Coronary artery (tissue), 2 donors: ENCODE measurements at regions not wholly inside any gene's neighbourhood (a gene's known extent, or its start where the extent isn't known, plus 50 kb on each side); places are given as distances from the start of the nearest gene placed in this dataset.
"Not testable (repeated sequence)": the region's sequence is repeated elsewhere in the genome, so short reads cannot be mapped to it uniquely, and the experiment has no call there.

Experiments
- DNase-seq: peaks from one replicate; pipeline ENCODE4 v3.0.0-alpha.2; 2017; ENCODE audit warnings: low spot score
- H3K27ac ChIP-seq, 2 donors: fragments of 200-600 bp; sonication (generic); one replicate each; pipeline ENCODE4 v1.5.1; 2016 to 2019
- H3K4me3 ChIP-seq: fragments of 200-600 bp; sonication (generic); 2 replicates; pipeline ENCODE4 v1.5.1; 2016; ENCODE audit warnings: mild to moderate bottlenecking, moderate library complexity
- TF ChIP-seq, protein P1 (sequence below): fragments of 200-600 bp; sonication (generic); IDR thresholded peaks from one replicate; pipeline ENCODE4 v1.5.1; 2019; ENCODE audit warnings: antibody characterized with exemption

- Histone ChIP-seq H3K4me3 (no peak overlapping the region), H3K27ac (no peak overlapping the region)
- TF ChIP-seq, protein P1, sequence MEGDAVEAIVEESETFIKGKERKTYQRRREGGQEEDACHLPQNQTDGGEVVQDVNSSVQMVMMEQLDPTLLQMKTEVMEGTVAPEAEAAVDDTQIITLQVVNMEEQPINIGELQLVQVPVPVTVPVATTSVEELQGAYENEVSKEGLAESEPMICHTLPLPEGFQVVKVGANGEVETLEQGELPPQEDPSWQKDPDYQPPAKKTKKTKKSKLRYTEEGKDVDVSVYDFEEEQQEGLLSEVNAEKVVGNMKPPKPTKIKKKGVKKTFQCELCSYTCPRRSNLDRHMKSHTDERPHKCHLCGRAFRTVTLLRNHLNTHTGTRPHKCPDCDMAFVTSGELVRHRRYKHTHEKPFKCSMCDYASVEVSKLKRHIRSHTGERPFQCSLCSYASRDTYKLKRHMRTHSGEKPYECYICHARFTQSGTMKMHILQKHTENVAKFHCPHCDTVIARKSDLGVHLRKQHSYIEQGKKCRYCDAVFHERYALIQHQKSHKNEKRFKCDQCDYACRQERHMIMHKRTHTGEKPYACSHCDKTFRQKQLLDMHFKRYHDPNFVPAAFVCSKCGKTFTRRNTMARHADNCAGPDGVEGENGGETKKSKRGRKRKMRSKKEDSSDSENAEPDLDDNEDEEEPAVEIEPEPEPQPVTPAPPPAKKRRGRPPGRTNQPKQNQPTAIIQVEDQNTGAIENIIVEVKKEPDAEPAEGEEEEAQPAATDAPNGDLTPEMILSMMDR, result no peak
- no peak for DNase-seq
Observed at GRCh38 chr1:143666851-143667250, 304.9 kb downstream of the FAM72C start.

DNA sequence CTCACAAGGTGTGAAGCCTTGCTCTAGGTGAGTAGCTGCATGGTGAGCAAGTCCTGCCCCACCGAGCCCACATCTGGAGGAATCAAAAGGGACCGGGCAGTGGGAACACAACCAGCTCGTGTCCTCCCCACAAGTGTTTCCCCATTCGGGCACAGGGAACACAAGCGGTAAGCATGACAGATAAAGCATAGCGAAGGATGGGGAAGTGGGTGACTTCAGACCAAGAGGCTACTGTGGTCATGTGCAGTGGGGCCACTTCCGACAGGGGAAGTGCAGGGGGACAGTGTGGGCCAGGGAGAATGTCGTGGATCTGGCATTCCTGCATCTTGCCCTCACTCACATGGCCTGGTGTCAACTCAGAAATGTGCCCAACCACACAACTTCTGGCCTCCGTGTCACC lies 306.2 kb downstream of the FAM72C start:
- Histone ChIP-seq H3K27ac (no peak overlapping the region), H3K4me3 (no peak overlapping the region)
- TF ChIP-seq, protein P1, result no peak
- no peak for DNase-seq

DNA sequence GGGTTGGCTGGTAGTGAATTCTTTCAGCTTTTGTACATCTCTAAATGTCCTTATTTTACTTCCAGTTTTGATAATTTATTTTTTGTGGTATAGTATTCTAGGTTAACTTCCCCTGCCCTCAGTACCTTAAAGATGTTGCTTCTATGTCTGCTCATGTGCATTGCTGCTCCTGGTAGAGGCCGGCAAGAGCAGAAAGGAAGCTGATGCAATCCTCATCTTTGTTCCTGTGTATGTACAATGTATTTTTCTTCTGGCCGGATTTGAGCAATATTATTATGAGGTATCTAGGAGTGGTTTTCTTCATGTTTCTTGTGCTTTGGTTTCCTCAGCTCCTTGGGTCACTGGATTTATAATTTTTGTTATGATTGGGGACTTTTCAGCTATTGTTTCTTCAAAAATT lies 308.7 kb downstream of the FAM72C start:
- not testable (repeated sequence) for H3K4me3 ChIP-seq, DNase-seq, H3K27ac ChIP-seq

DNA sequence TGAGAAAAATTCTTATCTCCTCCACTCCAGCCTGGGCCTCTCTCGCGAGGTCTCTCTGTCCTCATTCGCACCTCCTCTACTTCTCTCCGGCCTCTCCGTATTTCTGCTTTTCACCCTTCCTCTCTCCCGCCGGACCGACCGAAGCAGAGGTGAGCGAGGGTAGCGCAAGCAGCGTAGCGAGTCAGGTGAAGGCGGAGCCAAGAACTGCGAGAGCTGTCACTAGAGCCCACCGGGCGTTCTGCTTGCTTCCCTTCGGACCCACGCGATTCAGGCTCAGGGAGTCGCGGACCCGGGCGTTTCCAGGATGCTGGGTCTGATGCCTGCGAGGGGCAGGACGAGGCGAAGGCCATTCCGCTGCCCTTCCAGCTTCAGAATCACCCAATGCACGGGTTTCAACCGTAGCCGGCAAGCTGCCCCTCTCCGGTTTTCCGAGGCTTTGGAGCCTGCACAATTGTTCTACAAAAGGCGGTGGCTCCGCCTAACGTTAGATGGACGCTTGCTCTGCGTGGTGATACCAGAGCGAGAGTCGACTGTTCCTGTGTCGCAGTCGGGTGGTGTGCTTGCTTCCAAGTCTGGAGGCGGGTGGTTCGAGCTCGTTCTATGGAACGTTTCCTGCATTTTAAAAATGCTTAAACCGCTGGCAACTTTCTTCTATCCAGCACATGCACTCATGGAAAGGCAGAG lies 310.2 kb downstream of the FAM72C start:
- TF ChIP-seq, protein P1, result no peak
- Histone ChIP-seq H3K4me3 (peak overlapping the region; percentile 61), H3K27ac (no peak overlapping the region)
- no peak for DNase-seq

DNA sequence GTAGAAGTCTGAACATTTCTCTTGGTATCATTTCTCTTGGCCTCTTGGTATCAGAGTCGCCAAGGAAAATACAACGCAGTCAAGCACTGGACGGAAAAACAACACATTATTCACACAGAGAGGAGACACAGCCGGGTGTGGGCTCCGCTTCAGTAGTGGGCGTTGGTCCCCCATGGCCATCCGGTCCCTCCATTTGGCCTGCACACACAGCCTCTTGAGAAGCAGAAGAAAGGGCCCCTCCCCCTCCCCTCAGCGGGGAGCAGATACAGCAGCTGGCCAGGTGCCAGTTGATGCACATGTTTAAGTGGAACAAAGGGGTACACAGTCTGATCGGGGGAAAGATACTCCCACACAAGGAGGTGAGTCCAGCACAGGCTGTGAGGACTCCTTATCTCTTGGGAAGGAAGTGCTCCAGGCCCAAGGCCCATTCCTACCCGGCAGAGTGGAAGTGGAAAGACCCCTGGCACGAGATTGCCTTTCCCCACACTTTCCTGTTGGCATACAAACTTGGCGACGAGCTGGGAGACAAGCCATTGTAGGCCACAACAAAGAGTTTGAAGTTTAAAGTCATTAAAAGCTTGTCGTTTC lies 311.3 kb downstream of the FAM72C start:
- Histone ChIP-seq H3K4me3 (peak overlapping the region; percentile 61), H3K27ac (no peak overlapping the region)
- TF ChIP-seq, protein P1, result no peak
- DNase-seq, result no peak

- H3K27ac ChIP-seq, result no peak overlapping the region
- TF ChIP-seq, protein P1, result no peak
- H3K4me3 ChIP-seq, result no peak overlapping the region
- no peak for DNase-seq
Observed at GRCh38 chr1:143653429-143653802, 318.4 kb downstream of the FAM72C start.

GRCh38 chr1:143652744-143653428 lies 318.9 kb downstream of the FAM72C start:
- Histone ChIP-seq H3K27ac (no peak overlapping the region), H3K4me3 (no peak overlapping the region)
- TF ChIP-seq, protein P1, result no peak
- no peak for DNase-seq
